HG03469 (cell line): ENCODE measurements at regions not wholly inside any gene's neighbourhood (a gene's known extent, or its start where the extent isn't known, plus 50 kb on each side); places are given as distances from the start of the nearest gene placed in this dataset.
"Not testable (repeated sequence)": the region's sequence is repeated elsewhere in the genome, so short reads cannot be mapped to it uniquely, and the experiment has no call there.

Experiments
- ATAC-seq: cut with Tn5 transposase; IDR thresholded peaks from one replicate; pipeline ENCODE4 v1.9.1; 2021; ENCODE audit warnings: mild to moderate bottlenecking, moderate library complexity, moderate number of reproducible peaks; ENCODE audit not compliant: unreplicated experiment

DNA sequence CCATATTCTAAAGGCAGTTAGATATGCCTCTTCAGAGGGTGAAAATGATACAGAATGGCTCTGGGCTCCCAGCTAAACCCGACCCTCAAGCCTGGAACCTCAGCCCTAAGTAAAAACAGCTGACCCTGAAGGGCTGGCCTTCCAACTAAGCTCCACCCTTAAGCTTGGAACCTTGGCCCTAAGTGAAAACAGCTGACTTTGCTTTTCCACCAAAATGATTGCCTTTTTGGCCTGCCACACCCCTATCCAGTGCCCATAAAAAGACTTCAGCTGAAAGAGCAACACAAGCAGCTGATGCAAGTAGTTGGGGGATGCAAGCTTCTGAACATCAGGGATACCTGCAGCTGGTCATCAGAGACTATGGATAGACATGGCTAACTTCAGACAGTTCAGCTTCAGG lies 647.4 kb upstream of the SGCD start:
- ATAC-seq = no peak

- no peak for ATAC-seq
Measured at GRCh38 chr5:155684417-155684816, 642.5 kb upstream of the SGCD start.

- no peak for ATAC-seq
Measured at GRCh38 chr5:155686131-155686530, 640.8 kb upstream of the SGCD start.

- no peak for ATAC-seq
Measured at GRCh38 chr5:155689406-155689805, 637.6 kb upstream of the SGCD start.

GRCh38 chr5:155696362-155696761 lies 630.6 kb upstream of the SGCD start:
- ATAC-seq = no peak

- no peak for ATAC-seq
Measured at GRCh38 chr5:155697236-155697635, 629.7 kb upstream of the SGCD start.

GRCh38 chr5:155699385-155699784 lies 627.6 kb upstream of the SGCD start:
- ATAC-seq = no peak

DNA sequence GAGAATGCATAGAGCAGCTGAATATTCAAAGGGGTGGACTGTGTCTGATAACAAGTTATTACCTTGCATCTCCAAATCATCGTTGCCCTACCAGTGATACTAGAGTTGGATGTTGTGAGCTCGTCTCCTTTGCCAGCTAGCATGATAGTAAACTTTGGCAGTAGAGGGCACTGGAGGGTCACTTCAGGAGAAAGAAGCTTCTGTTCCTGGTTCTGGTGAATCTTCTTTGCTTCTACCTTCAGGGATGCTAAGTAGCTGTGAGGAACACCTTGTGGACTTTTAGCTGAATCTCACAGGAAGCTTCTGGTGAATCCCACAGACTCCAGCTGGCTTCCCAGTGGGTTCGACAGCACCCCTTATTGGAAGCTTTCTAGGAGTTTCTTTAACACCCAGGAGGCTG lies 626.6 kb upstream of the SGCD start:
- no peak for ATAC-seq

GRCh38 chr5:155711882-155712281 lies 615.1 kb upstream of the SGCD start:
- no peak for ATAC-seq

DNA sequence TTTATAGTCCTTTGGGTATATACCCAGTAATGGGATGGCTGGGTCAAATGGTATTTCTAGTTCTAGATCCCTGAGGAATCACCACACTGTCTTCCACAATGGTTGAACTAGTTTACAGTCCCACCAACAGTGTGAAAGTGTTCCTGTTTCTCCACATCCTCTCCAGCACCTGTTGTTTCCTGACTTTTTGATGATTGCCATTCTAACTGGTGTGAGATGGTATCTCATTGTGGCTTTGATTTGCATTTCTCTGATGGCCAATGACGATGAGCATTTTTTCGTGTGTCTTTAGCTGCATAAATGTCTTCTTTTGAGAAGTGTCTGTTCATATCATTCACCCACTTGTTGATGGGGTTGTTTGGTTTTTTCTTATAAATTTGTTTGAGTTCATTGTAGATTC lies 612.5 kb upstream of the SGCD start:
- not testable (repeated sequence) for ATAC-seq

DNA sequence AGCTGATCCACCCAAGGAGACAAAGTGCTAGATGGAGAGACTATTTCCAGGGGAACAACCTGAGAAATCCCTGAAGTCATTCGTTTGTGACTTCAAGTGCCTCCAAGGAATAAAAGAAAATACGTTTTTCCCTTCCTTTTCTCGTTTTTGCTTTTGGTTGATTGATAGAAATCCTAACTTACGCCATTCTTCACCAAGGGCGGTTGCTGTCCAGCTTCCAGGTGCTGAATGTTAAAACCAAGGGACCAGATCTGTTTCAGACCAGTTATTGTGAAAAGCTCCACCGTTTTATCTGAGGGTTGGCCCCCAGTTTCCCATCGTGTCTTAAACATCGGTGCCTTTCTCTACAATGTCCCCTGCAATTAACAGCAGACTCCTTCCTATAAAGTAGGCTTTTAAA lies 600.7 kb upstream of the SGCD start:
- no peak for ATAC-seq

- no peak for ATAC-seq
Measured at GRCh38 chr5:155727512-155728145, 599.3 kb upstream of the SGCD start.

GRCh38 chr5:155728146-155728856 lies 598.7 kb upstream of the SGCD start:
- no peak for ATAC-seq

- no peak for ATAC-seq
Measured at GRCh38 chr5:155728857-155729683, 597.9 kb upstream of the SGCD start.

GRCh38 chr5:155729684-155730059 lies 597.3 kb upstream of the SGCD start:
- no peak for ATAC-seq

- ATAC-seq = no peak
Measured at GRCh38 chr5:155732587-155733376, 594.2 kb upstream of the SGCD start.

GRCh38 chr5:155733935-155734334 lies 593.0 kb upstream of the SGCD start:
- ATAC-seq = no peak

DNA sequence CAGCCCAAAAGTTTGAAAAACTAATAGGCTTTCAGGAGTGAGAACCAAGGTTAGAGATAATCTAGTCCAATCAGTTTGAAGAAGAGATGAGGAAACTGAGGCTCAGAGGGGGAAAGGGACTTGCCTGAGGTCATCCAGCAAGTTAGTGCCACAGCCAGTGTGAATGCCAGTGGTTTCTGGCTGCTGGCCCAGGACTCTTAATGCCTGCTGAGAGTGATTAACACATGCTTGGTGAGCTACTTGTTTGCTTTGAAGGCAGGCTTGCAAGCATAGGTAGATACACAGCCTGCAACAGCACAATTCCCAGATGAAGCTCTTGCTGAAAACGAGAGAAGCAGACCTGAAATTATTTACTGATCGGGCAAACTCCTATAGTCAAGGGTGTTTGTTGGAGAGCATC lies 591.6 kb upstream of the SGCD start:
- no peak for ATAC-seq

DNA sequence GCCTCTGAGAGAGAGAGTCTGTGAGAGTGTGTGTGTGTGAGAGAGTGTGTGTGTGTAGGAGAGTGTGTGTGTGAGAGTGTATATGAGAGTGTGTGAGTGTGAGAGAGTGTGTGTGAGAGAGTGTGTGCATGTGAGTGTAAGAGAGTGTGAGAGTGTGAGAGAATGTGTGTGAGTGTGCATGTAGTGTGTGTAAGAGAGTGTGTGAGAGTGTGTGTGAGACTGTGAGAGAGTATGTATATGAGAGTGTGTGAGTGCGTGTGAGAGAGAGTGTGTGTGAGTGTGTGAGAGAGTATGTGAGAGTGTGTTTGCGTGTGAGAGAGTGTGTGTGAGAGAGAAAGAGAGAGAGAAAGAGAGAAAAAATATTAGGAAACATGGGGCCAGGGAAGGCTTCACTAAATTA lies 588.3 kb upstream of the SGCD start:
- ATAC-seq = no peak

DNA sequence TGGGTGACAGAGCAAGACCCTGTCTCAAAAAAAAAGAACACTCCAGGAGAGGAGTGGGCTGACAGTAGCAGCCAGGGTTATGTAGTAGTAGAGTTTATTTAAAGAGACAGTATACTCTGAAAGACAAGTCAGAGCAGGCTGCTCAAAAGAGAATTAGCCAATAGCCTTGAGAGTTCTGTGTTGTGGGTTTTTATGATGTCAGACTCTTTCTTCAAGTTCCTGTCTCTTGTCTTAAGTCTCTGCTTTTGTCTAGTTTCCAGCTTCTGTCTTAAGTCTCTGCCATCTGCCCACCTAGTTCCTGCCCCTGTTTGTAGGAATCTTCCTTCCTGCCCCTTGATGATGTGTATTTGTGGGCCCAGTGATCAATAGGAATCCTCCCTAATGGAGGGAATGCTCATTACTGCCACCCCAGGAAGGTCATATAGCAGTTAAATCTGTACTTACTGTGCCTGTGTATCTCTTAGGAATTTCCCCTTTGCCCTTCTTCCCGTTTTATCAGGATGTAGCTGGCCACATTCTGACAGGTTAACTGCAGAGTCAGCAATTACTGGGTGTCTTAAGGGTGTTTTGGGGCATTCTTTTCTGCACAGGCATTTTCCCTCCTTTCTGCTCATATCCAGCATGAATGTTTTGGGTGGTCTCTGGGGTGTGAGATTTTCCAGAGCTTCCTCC lies 580.5 kb upstream of the SGCD start:
- ATAC-seq = no peak

DNA sequence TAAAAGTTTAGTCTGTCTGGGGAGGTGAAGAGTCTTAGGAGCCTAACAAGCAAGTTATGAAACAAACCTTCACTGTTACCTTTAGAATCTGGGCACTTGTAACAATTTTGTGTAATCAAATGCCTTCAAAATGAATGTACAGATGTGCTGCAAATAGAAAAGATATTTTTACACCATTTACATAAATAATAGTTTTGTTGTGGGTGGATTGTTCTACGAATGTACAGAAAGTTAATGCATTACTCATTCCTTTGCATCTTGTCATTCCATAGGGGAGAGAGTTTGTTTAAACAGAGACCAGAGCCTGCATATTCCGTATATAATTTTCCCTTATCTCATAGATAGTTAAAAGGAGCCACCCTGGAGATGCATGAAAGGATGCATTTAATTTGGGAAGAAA lies 576.9 kb upstream of the SGCD start:
- no peak for ATAC-seq
